ENCODE measurements at regions not wholly inside any gene's neighbourhood (a gene's known extent, or its start where the extent isn't known, plus 50 kb on each side); places are given as distances from the start of the nearest gene placed in this dataset.
A peak's percentile ranks its signal among the peaks of the same experiment; 100 is the strongest.

- Mint-ChIP-seq H3K27ac (no peak overlapping the region), H3K27me3 (no peaks in the 10 kb centered on the region), H3K9me3 (peaks cover 0 to 4% of the 10 kb centered on the region in 2 donors), H3K4me3 (no peak overlapping the region), H3K36me3 (no peaks in the 10 kb centered on the region), H3K4me1 (no peaks in the 10 kb centered on the region)
- no peak for DNase-seq
- no peak for ATAC-seq (replicated peaks)
Measured at GRCh38 chr2:187177253-187177652, 270.8 kb downstream of the CALCRL start.

DNA sequence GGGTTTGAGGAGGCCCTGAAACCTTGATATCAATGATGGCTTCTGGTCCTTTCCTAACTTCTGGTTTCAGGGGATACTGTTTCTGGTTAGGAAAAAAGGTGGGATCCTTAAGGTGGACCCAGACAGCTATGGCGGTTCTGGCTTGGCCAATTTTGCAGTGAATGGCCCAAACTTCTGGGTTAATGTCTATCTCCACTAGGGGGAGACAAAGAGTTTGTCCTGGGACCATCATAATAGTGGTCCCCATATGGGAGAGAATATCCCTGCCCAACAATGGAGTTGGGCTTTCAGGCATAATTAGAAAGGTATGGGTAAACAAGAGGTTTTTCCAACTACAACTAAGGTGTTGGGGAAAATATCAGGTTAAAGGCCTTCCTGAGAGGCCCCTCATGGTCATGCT is 273.5 kb downstream of the CALCRL start:
- Mint-ChIP-seq H3K27ac (peak overlapping the region; percentile 47), H3K4me1 (peaks cover 16 to 25% of the 10 kb centered on the region in 2 donors), H3K36me3 (no peaks in the 10 kb centered on the region), H3K27me3 (no peaks in the 10 kb centered on the region), H3K9me3 (peaks cover 0 to 3% of the 10 kb centered on the region in 2 donors), H3K4me3 (no peak overlapping the region)
- DNase-seq (no peak), ATAC-seq (replicated peaks) (no peak)

DNA sequence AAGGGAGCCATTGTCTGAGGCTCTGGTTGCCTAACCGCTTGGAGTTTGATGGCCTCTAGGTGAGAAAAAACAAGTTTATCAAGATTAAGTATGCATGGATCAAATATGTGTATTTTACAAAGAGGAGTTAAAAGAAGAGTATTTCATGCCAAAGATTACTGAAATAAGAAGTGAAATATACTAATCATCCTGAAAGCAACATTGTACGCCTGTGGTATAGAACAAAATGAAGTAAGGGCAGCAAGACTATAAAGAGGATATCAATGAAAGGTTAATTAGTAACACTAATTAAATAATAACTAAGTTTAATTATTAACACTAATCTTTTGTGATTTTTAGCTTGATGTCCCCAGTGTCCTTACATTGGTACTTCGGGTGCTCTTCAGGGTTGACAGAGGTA is 276.7 kb downstream of the CALCRL start:
- H3K27me3 Mint-ChIP-seq, result no peaks in the 10 kb centered on the region
- ATAC-seq (replicated peaks) (peak in 1 of 2 donors; percentile 15), DNase-seq (no peak)
- peaks cover 0 to 3% of the 10 kb centered on the region in 2 donors for H3K9me3 Mint-ChIP-seq
- peaks cover 24 to 46% of the 10 kb centered on the region in 2 donors for H3K4me1 Mint-ChIP-seq
- H3K36me3 Mint-ChIP-seq, result no peaks in the 10 kb centered on the region
- peak overlapping the region; percentile 70 for H3K27ac Mint-ChIP-seq
- peak overlapping the region in 1 of 2 donors; percentile 50 for H3K4me3 Mint-ChIP-seq

- Mint-ChIP-seq H3K36me3 (no peaks in the 10 kb centered on the region), H3K27me3 (no peaks in the 10 kb centered on the region), H3K4me3 (peak overlapping the region in 1 of 2 donors; percentile 16), H3K27ac (peak overlapping the region; percentile 73), H3K4me1 (peaks cover 27 to 49% of the 10 kb centered on the region in 2 donors), H3K9me3 (peaks cover 0 to 3% of the 10 kb centered on the region in 2 donors)
- ATAC-seq (replicated peaks) (peak in 1 of 2 donors; percentile 10), DNase-seq (no peak)
Measured at GRCh38 chr2:187169864-187170263, 278.2 kb downstream of the CALCRL start.

DNA sequence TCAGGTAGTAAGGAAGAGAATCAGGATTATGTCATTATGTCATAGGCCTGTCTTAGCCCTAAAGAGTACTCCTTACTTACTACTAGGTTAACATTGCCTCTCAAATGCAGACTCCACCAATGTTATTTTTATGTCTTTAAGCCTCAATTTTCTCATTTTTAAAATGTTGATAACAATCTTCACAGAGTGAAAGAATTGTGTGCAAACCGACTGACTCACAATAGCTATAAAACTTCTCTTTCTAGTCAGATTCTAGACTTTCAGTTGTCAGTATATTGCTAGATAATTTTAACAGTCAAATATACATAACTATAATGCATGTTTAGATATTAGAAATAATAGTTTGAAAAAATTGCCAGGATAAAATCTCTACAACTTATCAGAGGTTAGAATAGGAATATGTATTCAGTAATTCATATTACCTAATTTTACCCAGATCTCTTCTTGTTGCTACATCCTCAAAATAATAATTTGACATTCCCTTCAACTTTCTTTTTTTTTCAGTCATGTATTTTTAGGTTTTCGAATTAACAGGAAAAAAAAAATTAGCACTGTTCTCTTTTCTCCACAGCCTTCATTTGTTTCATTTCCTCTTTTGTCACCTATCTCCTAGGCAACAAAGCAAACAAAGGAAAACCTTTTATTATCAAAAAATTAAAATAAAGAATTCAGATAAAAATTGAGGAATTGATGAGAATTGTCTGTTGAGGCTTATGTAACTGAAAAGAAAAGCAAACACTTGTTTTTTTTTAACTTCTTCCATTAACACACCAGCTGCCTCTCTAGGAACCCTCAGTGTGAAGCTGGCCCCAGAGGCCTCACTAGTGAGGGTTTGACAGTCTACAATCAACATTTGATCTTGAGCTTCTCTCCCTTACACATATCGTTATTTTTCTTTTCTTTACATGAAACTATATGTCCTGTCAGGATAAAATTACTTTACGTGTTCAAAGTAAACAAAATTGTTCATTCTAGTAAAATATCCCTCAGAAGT is 279.0 kb downstream of the CALCRL start:
- Mint-ChIP-seq H3K4me3 (peak overlapping the region; percentile 53 to 59), H3K27ac (peak overlapping the region; percentile 72), H3K9me3 (peaks cover 0 to 3% of the 10 kb centered on the region in 2 donors), H3K27me3 (no peaks in the 10 kb centered on the region), H3K4me1 (peaks cover 27 to 49% of the 10 kb centered on the region in 2 donors), H3K36me3 (no peaks in the 10 kb centered on the region)
- DNase-seq, result no peak
- peak; percentile 80 to 81 for ATAC-seq (replicated peaks)

- Mint-ChIP-seq H3K27ac (no peak overlapping the region), H3K36me3 (no peaks in the 10 kb centered on the region), H3K4me1 (peaks cover 27 to 49% of the 10 kb centered on the region in 2 donors), H3K9me3 (peaks cover 0 to 3% of the 10 kb centered on the region in 2 donors), H3K4me3 (no peak overlapping the region), H3K27me3 (no peaks in the 10 kb centered on the region)
- ATAC-seq (replicated peaks) (no peak), DNase-seq (no peak)
Measured at GRCh38 chr2:187167491-187167890, 280.6 kb downstream of the CALCRL start.

DNA sequence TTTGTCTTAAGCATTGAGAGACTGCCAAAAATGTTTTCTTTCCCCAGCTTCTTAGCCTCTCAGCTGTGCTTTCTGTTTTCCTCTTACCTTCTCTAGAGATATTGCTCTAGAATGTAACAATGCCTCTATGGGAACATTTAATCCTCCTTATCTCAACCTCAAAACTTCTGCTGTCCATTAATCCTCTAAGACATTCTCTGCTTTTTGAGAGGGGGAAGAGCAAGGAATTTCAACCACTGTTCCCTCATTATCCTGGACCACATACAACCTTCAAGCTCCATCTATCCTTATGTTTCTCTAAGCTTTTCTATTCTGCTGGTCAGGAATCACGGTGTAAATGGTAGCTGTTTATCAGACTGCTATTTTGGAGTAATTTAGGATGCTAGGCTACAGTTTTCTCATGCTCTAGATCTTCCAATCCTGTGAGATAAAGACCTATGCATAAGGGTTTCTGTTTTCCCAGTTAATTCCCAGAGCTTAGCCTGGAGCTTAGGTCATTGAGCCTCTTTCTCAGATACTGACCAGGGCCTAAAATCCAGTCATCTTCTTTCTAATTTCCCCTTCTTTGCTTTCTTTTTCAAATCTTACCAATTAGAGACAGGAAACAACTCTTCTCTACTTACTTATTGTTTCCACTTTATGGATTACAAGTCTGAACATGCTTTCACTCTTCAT is 282.0 kb downstream of the CALCRL start:
- no peaks in the 10 kb centered on the region for H3K36me3 Mint-ChIP-seq

DNA sequence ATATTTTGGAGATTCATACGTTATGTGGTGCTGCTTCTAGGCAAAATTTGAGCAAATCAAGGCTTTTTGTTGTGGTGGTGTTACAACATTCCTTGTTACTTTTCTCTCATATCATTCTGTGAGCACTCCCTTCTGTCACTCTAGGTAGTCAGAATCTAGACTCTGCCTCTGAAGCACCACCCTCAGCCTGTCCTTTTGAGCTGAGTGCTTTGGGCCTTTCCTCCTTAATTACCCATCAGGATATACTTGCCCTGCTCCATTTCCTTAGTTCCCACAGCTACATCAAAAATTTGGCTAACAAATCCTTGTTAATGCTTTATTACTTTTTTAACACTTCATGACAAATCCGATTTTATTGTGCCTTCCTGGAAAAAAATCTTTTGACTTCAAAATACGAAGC is 289.6 kb downstream of the CALCRL start:
- DNase-seq, result no peak
- ATAC-seq (replicated peaks), result no peak
- Mint-ChIP-seq H3K27me3 (no peaks in the 10 kb centered on the region), H3K27ac (no peak overlapping the region), H3K4me3 (no peak overlapping the region), H3K9me3 (peaks cover 5 to 6% of the 10 kb centered on the region in 2 donors), H3K4me1 (no peaks in the 10 kb centered on the region), H3K36me3 (no peaks in the 10 kb centered on the region)

More for the DNA sequence above, 282.0 kb downstream of the CALCRL start:
- ATAC-seq (replicated peaks) (no peak), DNase-seq (no peak)
- peaks cover 20 to 39% of the 10 kb centered on the region in 2 donors for H3K4me1 Mint-ChIP-seq
- H3K27ac Mint-ChIP-seq, result no peak overlapping the region
- H3K27me3 Mint-ChIP-seq, result no peaks in the 10 kb centered on the region
- H3K4me3 Mint-ChIP-seq, result no peak overlapping the region
- peaks cover 0 to under 1% of the 10 kb centered on the region in 2 donors for H3K9me3 Mint-ChIP-seq

DNA sequence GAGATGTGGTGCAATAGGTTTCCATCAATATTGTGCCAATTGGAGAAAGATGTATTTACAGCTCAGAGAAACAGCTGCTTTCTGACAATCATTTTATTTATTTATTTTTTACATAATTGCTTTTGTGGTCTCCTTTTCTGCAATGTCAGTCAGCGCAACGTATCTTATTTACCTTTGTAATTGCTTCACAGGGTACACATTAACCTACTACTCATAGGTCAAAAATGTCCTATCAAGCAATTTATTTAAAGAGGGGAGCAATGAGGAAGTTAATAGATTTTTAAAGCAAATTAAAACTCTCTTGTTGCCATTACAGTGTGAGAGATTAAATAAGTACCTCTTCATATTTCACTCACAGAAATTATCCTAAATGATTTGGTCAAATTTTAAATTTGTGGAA is 291.0 kb downstream of the CALCRL start:
- Mint-ChIP-seq H3K27me3 (no peaks in the 10 kb centered on the region), H3K27ac (no peak overlapping the region), H3K4me3 (no peak overlapping the region), H3K4me1 (no peaks in the 10 kb centered on the region), H3K36me3 (no peaks in the 10 kb centered on the region), H3K9me3 (peaks cover 5 to 6% of the 10 kb centered on the region in 2 donors)
- ATAC-seq (replicated peaks) (no peak), DNase-seq (no peak)

GRCh38 chr2:187155476-187155875 is 292.6 kb downstream of the CALCRL start:
- Mint-ChIP-seq H3K9me3 (peaks cover 5 to 6% of the 10 kb centered on the region in 2 donors), H3K27ac (no peak overlapping the region), H3K36me3 (no peaks in the 10 kb centered on the region), H3K4me1 (no peaks in the 10 kb centered on the region), H3K4me3 (no peak overlapping the region), H3K27me3 (no peaks in the 10 kb centered on the region)
- DNase-seq (no peak), ATAC-seq (replicated peaks) (no peak)

- H3K4me3 Mint-ChIP-seq, result no peak overlapping the region
- peaks cover 0 to 3% of the 10 kb centered on the region in 2 donors for H3K9me3 Mint-ChIP-seq
- no peak for ATAC-seq (replicated peaks)
- DNase-seq, result no peak
- H3K36me3 Mint-ChIP-seq, result no peaks in the 10 kb centered on the region
- peaks cover 0 to 3% of the 10 kb centered on the region in 2 donors for H3K4me1 Mint-ChIP-seq
- no peaks in the 10 kb centered on the region for H3K27me3 Mint-ChIP-seq
- no peak overlapping the region for H3K27ac Mint-ChIP-seq
Measured at GRCh38 chr2:187150670-187151069, 297.4 kb downstream of the CALCRL start.

- no peak overlapping the region for H3K4me3 Mint-ChIP-seq
- H3K4me1 Mint-ChIP-seq, result peaks cover 0 to 3% of the 10 kb centered on the region in 2 donors
- peaks cover 0 to 1% of the 10 kb centered on the region in 2 donors for H3K9me3 Mint-ChIP-seq
- H3K27ac Mint-ChIP-seq, result no peak overlapping the region
- ATAC-seq (replicated peaks), result no peak
- no peak for DNase-seq
- no peaks in the 10 kb centered on the region for H3K27me3 Mint-ChIP-seq
- H3K36me3 Mint-ChIP-seq, result no peaks in the 10 kb centered on the region
Measured at GRCh38 chr2:187148059-187148714, 299.2 kb upstream of the ZSWIM2 start.

- DNase-seq, result no peak
- no peak overlapping the region for H3K27ac Mint-ChIP-seq
- H3K9me3 Mint-ChIP-seq, result peaks cover 0 to 1% of the 10 kb centered on the region in 2 donors
- H3K36me3 Mint-ChIP-seq, result no peaks in the 10 kb centered on the region
- no peaks in the 10 kb centered on the region for H3K27me3 Mint-ChIP-seq
- peaks cover 0 to 3% of the 10 kb centered on the region in 2 donors for H3K4me1 Mint-ChIP-seq
- ATAC-seq (replicated peaks), result no peak
- H3K4me3 Mint-ChIP-seq, result no peak overlapping the region
Measured at GRCh38 chr2:187143537-187143936, 294.6 kb upstream of the ZSWIM2 start.

DNA sequence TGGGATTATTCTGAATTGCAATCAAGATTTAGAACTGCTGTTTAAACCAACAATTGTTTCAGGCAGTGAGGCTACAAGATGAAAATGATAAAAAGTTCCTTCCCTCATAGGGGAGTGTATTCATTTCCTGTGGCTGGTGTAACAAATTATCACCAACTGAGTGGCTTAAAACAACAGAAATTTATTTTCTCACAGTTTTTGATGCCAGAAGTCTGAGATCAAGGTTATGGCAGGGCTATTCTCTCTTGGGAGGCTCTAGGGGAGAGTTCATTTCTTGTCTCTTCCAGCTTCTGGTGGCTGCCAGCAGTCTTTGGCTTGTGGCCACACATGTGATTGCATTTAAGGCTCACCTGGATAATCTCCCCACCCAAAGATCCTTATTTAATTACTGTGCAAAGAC is 290.5 kb upstream of the ZSWIM2 start:
- Mint-ChIP-seq H3K9me3 (peaks cover 0 to 1% of the 10 kb centered on the region in 2 donors), H3K36me3 (no peaks in the 10 kb centered on the region), H3K27me3 (no peaks in the 10 kb centered on the region), H3K27ac (no peak overlapping the region), H3K4me3 (no peak overlapping the region), H3K4me1 (no peaks in the 10 kb centered on the region)
- ATAC-seq (replicated peaks) (no peak), DNase-seq (no peak)

All from stimulated activated naive B cell treated with anti-CD40 and anti-IgM and Interleukin-4, amounts not matched to agents 10 μg/mL and 1 μg/mL and 100 μg/mL, for 72 hours (primary cell).